ENCODE measurements at regions not wholly inside any gene's neighbourhood (a gene's known extent, or its start where the extent isn't known, plus 50 kb on each side); places are given as distances from the start of the nearest gene placed in this dataset.

DNA sequence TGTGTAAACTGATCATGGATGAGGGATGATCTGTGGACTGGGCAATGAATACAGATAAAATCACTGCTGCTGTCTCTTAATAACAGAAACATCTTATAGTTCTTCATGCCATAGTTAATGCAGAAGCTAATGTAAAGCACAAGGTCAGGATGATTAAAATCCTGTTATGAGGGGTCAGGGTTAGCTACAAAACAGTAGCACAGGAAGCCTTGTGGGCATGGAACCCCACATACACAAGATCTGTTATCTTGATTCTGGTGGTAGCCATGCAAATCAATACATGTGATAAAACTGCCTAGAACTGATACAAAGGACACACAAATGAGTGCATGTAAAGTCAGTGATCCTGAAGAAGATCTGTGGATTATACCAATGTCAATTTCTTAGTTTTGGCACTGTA, 96.4 kb downstream of the KLF12 start:
- Histone ChIP-seq H3K36me3 (peaks cover 0 to 27% (median 14%) of the 10 kb centered on the region in 11 experiments; a peak in 8 of 22 replicates), H3K27ac (no peak overlapping the region), H4K20me1 (no peaks in the 10 kb centered on the region), H3K4me1 (peaks cover 0 to 4% (median 0%) of the 10 kb centered on the region in 10 experiments; a peak in 1 of 20 replicates), H3K4me2 (no peak overlapping the region), H3K9ac (no peak overlapping the region), H3K4me3 (no peak overlapping the region), H3K27me3 (no peaks in the 10 kb centered on the region), H3K9me3 (replicated peaks in 1 of 11) (peaks cover 4 to 27% (median 15%) of the 10 kb centered on the region in 11 experiments; a peak in 18 of 22 replicates)
- TF ChIP-seq Cebpa-rat (IDR thresholded peaks at IDR 0.05), result no peak

DNA sequence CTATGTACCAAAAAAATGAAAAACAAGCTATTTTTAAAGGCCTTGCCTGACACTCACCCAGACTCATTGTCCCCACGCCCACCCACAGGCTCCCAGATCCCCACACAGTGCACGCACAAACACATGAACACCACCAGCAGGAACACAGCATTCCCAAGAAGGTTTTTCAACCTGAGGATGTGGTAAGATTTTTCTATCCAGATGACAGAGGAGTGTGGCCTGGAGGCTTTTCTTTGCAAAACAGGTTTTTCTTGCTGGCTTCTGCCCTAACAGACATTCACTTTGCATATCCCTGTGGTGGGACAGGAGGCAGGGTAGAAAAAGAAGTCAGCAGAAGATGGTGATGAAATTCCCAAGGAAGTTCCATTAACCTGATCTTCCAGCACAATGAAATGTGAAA, 97.8 kb downstream of the KLF12 start:
- no peak for TF ChIP-seq Cebpa-rat (IDR thresholded peaks at IDR 0.05)
- H3K27ac ChIP-seq, result no peak overlapping the region
- peaks cover 4 to 27% (median 15%) of the 10 kb centered on the region in 11 experiments; a peak in 18 of 22 replicates for H3K9me3 ChIP-seq (replicated peaks in 1 of 11)
- peaks cover 0 to 28% (median 14%) of the 10 kb centered on the region in 11 experiments; a peak in 9 of 22 replicates for H3K36me3 ChIP-seq
- no peak overlapping the region for H3K9ac ChIP-seq
- H3K4me1 ChIP-seq, result peaks cover 0 to 4% (median 0%) of the 10 kb centered on the region in 10 experiments; a peak in 1 of 20 replicates
- H3K27me3 ChIP-seq, result no peaks in the 10 kb centered on the region
- H4K20me1 ChIP-seq, result no peaks in the 10 kb centered on the region
- H3K4me3 ChIP-seq, result no peak overlapping the region
- no peak overlapping the region for H3K4me2 ChIP-seq

DNA sequence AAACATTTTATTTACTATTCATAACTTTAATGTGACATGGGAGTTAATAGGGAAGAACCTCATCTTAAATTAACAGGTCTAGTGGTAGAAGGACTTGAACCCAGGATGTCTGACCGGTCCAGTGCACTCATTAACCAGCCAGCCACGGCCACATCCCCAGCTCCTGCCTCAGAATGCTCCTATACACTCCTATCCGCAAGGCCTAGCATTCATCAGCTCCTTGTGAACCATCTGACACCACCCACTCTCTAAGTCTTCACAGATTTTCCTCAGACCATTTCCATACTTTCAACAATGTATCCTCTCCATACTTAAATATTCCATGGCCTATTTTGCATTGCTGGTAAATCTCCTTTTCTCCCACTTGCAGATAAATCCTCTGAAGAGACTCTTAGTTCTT, 98.3 kb downstream of the KLF12 start:
- Histone ChIP-seq H3K9ac (no peak overlapping the region), H3K4me2 (no peak overlapping the region), H3K27ac (no peak overlapping the region)

DNA sequence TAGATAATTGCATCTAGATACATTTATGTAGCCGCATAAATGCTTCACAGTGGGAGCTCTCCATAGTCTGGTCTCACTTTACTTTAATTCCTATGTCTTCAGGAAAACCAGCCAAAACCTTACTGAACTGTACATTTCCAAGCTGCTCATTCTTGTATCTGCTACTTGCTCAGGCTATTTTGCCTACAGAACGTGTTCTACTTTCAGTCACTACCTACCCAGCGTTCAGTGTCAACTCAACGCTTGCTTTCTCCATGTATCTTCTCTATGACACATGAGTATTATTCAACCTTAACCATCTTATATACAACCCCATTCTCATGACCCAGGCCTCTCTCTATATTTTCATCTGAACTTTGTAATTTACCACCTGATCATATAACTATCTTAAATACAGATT, 101.9 kb downstream of the KLF12 start:
- Histone ChIP-seq H3K36me3 (peaks cover 0 to 15% (median 6%) of the 10 kb centered on the region in 11 experiments; a peak in 5 of 22 replicates), H3K4me1 (peaks cover under 1 to 10% (median 6%) of the 10 kb centered on the region in 10 experiments; a peak in 18 of 20 replicates), H4K20me1 (no peaks in the 10 kb centered on the region), H3K27ac (no peak overlapping the region), H3K9me3 (replicated peaks in 1 of 11) (peaks cover 0 to 6% (median 0%) of the 10 kb centered on the region in 11 experiments; a peak in 2 of 22 replicates), H3K4me3 (no peak overlapping the region), H3K27me3 (no peaks in the 10 kb centered on the region), H3K4me2 (no peak overlapping the region), H3K9ac (no peak overlapping the region)
- TF ChIP-seq Cebpa-rat (IDR thresholded peaks at IDR 0.05), result no peak

More for the DNA sequence above, 98.3 kb downstream of the KLF12 start:
- Histone ChIP-seq H4K20me1 (no peaks in the 10 kb centered on the region), H3K9me3 (replicated peaks in 1 of 11) (peaks cover 4 to 23% (median 14%) of the 10 kb centered on the region in 11 experiments; a peak in 18 of 22 replicates), H3K4me1 (peaks cover 0 to 4% (median 0%) of the 10 kb centered on the region in 10 experiments; a peak in 1 of 20 replicates), H3K4me3 (no peak overlapping the region), H3K36me3 (peaks cover 0 to 25% (median 14%) of the 10 kb centered on the region in 11 experiments; a peak in 9 of 22 replicates), H3K27me3 (no peaks in the 10 kb centered on the region)
- no peak for TF ChIP-seq Cebpa-rat (IDR thresholded peaks at IDR 0.05)

DNA sequence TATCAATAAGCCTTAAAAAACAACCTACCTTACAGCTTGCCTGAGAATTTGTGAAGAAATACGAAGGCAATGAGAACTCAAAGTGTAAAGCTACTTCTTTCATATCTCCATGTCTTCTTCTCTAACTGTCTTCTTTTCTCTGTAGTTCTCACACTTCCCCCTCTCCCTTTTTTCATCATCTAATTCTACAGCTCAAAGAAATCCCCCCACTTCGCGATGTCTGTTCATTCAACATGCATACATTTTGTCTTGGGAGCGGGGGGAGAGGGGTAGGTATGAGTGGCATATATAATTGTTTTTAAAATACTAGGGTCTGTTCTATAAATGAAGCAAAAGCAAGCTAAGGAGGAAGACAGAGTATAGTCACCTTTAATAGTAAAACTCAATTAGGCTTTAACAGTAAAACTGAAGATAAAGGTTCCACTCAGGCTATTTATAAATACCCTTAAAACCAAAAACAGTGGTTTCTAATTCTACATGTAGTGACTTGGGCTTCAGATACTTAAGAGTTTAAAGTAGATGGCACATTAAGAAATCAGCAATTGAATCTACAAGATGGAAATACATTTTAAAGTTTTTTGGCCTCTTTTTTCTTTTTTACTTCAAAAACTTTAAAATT, 106.9 kb downstream of the KLF12 start:
- no peaks in the 10 kb centered on the region for H3K27me3 ChIP-seq
- peaks cover 8 to 19% (median 14%) of the 10 kb centered on the region in 10 experiments for H3K4me1 ChIP-seq
- H3K9ac ChIP-seq, result peak overlapping the region in 1 of 11 experiments; percentile 18; a peak in 2 of 22 replicates
- H3K27ac ChIP-seq, result peak overlapping the region in 3 of 11 experiments; percentile 12 to 40 (median 16); a peak in 2 of 22 replicates
- peaks cover 0 to 25% (median 16%) of the 10 kb centered on the region in 11 experiments; a peak in 18 of 22 replicates for H3K36me3 ChIP-seq
- H3K4me2 ChIP-seq, result peak overlapping the region; percentile 36 to 75 (median 48); a peak in 21 of 22 replicates
- H4K20me1 ChIP-seq, result no peaks in the 10 kb centered on the region
- no peak overlapping the region for H3K4me3 ChIP-seq
- H3K9me3 ChIP-seq (replicated peaks in 1 of 11), result peaks cover 7 to 18% (median 16%) of the 10 kb centered on the region in 11 experiments; a peak in 19 of 22 replicates
- TF ChIP-seq Cebpa-rat (IDR thresholded peaks at IDR 0.05), result no peak

DNA sequence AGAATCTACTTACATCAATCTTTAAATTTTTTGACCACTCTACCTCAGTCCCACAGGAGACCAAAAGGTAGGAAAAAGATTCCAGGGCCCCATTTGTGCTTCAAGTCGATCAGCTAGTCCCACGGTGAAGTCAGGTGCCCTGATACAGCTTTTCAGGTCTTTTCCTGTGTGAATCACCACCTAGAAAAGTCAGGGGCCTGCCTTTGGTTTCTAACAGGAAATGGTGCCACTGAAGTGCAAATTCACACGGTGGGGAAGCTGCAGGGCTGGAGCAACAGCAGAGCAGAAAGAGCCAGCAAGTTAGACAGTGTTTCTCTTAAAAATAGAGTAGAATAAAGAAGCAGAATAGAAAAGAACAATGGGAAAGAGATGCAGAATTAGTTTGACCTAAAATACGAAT, 107.5 kb downstream of the KLF12 start:
- no peak for TF ChIP-seq Cebpa-rat (IDR thresholded peaks at IDR 0.05)
- H4K20me1 ChIP-seq, result no peaks in the 10 kb centered on the region
- H3K9me3 ChIP-seq (replicated peaks in 1 of 11), result peaks cover 9 to 23% (median 21%) of the 10 kb centered on the region in 11 experiments; a peak in 19 of 22 replicates
- peak overlapping the region in 4 of 11 experiments; percentile 1 to 40 (median 14); a peak in 2 of 22 replicates for H3K27ac ChIP-seq
- peaks cover 0 to 30% (median 19%) of the 10 kb centered on the region in 11 experiments; a peak in 18 of 22 replicates for H3K36me3 ChIP-seq
- H3K9ac ChIP-seq, result peak overlapping the region in 1 of 11 experiments; percentile 18; a peak in 2 of 22 replicates
- H3K4me2 ChIP-seq, result peak overlapping the region; percentile 36 to 75 (median 48)
- peaks cover 8 to 19% (median 14%) of the 10 kb centered on the region in 10 experiments for H3K4me1 ChIP-seq
- no peaks in the 10 kb centered on the region for H3K27me3 ChIP-seq
- no peak overlapping the region for H3K4me3 ChIP-seq

DNA sequence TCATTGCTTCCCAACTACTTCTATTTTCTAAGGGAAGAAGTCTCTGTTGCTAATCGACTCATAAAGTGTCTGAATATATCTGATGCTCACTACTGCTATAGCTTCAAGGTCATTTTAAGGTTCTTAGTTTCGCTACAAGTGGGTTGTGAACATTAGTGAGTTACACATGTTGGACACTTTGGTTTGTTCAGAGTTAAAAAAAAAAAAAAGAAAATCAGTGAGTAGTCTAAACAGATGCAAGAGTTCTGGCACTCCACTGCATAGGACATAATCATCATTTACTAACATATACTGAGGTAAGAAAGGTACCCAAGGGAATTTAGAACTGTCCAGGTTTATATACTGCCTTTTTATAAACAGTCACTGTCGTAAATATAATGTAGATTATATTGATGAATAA, 108.8 kb downstream of the KLF12 start:
- Histone ChIP-seq H3K4me1 (peaks cover 8 to 19% (median 14%) of the 10 kb centered on the region in 10 experiments), H3K27ac (no peak overlapping the region), H3K36me3 (peaks cover 2 to 42% (median 21%) of the 10 kb centered on the region in 11 experiments; a peak in 17 of 22 replicates), H3K9me3 (replicated peaks in 1 of 11) (peaks cover 9 to 34% (median 23%) of the 10 kb centered on the region in 11 experiments; a peak in 19 of 22 replicates), H3K27me3 (no peaks in the 10 kb centered on the region), H3K9ac (no peak overlapping the region), H3K4me3 (no peak overlapping the region), H4K20me1 (no peaks in the 10 kb centered on the region), H3K4me2 (no peak overlapping the region)
- no peak for TF ChIP-seq Cebpa-rat (IDR thresholded peaks at IDR 0.05)

DNA sequence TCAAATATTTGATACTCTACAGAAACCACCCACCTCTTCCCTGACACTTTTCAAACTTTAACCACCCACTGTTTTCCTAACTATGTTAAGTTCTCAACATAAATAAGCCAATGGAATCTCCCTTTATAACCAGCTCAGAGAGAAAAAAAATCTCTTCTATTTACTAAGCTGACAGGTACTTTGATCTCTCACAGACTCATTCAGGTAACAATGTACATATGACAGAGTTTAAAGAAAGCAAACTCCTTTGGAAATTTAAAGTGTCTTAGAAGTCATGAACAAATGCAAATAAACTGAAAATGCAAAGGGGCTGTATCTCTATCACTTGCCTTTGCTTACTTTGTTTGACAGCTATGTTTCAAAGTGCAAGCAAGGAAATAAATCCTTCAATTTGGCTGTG, 109.3 kb downstream of the KLF12 start:
- Histone ChIP-seq H3K4me3 (no peak overlapping the region), H3K4me1 (peaks cover 8 to 19% (median 14%) of the 10 kb centered on the region in 10 experiments), H3K27ac (no peak overlapping the region), H3K9ac (no peak overlapping the region), H3K4me2 (no peak overlapping the region), H3K36me3 (peaks cover 2 to 43% (median 21%) of the 10 kb centered on the region in 11 experiments; a peak in 17 of 22 replicates), H3K9me3 (replicated peaks in 1 of 11) (peaks cover 9 to 34% (median 23%) of the 10 kb centered on the region in 11 experiments; a peak in 19 of 22 replicates), H4K20me1 (no peaks in the 10 kb centered on the region), H3K27me3 (no peaks in the 10 kb centered on the region)
- no peak for TF ChIP-seq Cebpa-rat (IDR thresholded peaks at IDR 0.05)

DNA sequence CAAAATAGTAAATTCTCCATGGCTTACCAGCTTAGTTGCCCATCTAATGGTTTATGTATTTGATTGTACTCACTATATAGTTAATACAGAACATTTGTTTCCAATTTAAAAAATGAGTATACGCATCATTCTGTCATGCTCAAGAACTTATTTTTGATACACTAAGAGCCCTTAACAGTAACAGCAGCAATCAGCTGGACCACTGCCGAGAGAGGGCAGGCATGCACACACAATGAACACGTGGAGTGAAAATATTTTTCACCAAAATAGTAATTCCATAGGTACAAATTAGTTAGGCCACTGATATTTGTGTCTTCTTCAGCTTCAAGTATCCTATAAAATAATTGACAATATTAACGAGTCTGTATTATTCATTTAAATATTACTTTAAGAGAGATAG, 109.9 kb downstream of the KLF12 start:
- no peak for TF ChIP-seq Cebpa-rat (IDR thresholded peaks at IDR 0.05)
- H3K27me3 ChIP-seq, result no peaks in the 10 kb centered on the region
- H3K4me2 ChIP-seq, result no peak overlapping the region
- H3K4me3 ChIP-seq, result no peak overlapping the region
- peaks cover 9 to 34% (median 23%) of the 10 kb centered on the region in 11 experiments; a peak in 19 of 22 replicates for H3K9me3 ChIP-seq (replicated peaks in 1 of 11)
- H3K36me3 ChIP-seq, result peaks cover 2 to 43% (median 21%) of the 10 kb centered on the region in 11 experiments; a peak in 17 of 22 replicates
- H4K20me1 ChIP-seq, result no peaks in the 10 kb centered on the region
- no peak overlapping the region for H3K27ac ChIP-seq
- H3K4me1 ChIP-seq, result peaks cover 8 to 19% (median 14%) of the 10 kb centered on the region in 10 experiments
- H3K9ac ChIP-seq, result no peak overlapping the region

Data from BLaER1 treated with 17β-estradiol and CSF1 and Interleukin-3, amounts not matched to agents 10 nM and 100 nM (cell line).